Stimulated activated CD8-positive, alpha-beta memory T cell treated with anti-CD3 and anti-CD28 coated beads, Interleukin-12 subunit alpha, Interleukin-12 subunit beta, amount 100 ng/mL, for 24 hours (primary cell): ENCODE measurements at regions not wholly inside any gene's neighbourhood (a gene's known extent, or its start where the extent isn't known, plus 50 kb on each side); places are given as distances from the start of the nearest gene placed in this dataset.

Experiments
- DNase-seq: peaks from one replicate; pipeline ENCODE4 v3.0.0-alpha.2; 2020; ENCODE audit errors: extremely low read depth

DNA sequence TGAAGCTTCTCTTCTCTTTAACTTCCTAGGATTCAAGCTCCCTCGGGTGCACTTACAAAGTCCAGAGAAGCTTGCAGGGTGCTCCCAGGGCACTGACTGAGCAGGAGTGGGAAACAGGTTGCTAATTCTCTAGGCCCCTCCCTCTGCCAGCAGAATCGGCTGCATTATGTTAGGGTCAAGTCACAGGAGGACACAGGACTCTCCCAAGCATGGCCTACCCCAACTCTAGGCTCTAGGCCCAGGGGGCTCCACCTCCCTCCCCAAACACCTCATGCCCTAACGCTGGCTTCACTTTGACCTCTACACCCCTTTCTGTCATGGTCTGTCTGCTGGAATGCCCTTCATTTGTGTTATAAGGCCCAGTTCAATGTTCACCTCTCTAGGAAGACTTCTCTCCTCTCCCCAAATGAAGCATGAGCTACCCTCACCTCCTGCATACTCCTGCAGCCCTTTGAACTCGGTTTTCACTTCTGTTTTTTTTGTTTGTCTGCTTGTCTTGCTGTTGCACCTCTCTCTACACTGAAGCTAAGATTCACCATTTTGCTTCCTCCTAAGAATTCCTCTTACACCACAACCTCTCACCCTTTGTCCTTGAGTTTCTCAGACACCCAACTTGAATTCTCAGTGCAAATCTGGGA, 521.8 kb upstream of the ID2 start:
- no peak for DNase-seq

DNA sequence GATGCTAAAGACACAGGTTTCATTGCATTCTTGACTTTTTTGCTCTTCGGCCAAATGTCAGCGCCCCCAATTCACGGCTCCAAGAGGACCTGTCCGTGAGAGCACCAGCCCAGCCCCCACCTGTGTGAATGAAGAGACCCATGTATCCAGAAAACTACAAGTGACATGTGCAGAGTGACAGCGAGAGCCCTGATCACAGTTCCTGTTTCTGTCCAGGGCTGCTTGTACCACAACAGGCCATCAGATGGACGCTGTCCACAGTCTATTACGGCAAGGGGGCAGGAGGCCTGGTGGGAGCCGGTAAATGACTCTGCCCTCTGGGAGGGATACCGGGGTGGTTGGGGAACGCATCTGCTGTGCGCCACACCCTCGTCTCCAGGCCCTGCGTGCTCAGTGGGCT, 520.9 kb upstream of the ID2 start:
- no peak for DNase-seq

DNA sequence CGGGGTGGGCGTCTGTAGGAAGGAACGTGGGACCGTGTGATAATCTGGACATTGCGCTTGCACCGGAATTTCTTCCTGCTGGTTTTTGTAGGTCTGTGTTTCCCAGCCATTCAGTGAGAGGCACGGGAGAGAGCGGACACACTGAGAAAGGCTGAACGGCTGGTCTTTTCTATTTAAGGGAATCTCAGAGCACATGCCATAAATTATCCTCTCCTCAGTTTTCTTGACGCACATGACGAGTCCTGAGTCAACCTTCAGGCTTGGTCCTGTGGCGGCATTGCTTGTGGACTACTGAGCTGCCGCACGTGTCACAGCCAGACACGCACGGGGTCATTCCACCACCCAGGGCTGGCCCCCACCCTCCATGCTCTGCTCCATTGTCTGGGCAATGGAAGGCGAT, 519.3 kb upstream of the ID2 start:
- DNase-seq, result no peak

DNA sequence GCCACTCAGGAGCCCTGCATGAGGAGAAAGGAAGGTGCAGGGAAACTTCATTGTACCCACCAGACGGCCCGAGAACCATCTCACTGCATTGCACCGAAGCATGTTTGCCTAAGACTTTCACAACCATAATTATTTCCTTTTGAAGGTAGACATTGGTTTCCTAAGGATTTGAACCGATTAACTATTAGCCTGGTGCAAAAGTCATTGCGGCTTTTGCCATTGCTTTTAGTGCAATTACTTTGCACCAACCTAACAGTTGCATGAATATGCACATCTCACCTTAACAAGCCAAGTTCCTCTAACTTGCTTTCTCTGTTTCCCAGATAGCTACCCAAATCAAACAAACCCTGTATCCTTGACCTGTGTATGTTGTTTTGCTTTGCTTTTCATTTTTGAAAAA, 516.3 kb upstream of the ID2 start:
- no peak for DNase-seq

DNA sequence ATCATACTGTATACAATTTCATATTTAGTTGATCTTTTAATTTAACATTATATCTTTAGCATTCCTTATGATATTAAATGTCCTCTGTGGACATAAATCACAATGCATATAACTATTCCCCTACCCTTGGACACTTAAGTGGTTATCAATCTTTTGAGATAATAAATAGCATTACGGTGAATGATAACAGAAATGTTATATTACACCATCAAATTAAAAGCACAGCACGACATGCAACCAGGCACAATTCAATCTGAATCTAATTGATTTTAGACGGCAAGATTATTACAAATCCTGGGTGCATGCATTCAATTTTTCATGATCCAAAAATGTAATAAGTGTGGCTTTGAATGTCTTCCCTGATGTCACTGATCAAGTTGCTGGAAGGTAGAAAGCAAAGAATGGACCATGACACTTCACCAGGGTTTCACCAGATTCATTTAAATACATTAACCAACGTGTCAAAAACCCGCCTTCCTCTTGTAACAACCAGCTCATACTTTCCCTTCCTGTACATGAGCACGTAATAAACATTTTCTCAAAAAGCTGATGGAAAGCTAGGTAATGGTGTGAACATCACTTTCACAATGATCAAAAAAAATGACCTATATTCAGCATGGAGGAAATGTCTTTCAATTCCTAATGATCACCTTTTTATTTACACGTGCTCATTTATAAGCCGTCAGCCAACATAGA, 513.7 kb upstream of the ID2 start:
- no peak for DNase-seq

DNA sequence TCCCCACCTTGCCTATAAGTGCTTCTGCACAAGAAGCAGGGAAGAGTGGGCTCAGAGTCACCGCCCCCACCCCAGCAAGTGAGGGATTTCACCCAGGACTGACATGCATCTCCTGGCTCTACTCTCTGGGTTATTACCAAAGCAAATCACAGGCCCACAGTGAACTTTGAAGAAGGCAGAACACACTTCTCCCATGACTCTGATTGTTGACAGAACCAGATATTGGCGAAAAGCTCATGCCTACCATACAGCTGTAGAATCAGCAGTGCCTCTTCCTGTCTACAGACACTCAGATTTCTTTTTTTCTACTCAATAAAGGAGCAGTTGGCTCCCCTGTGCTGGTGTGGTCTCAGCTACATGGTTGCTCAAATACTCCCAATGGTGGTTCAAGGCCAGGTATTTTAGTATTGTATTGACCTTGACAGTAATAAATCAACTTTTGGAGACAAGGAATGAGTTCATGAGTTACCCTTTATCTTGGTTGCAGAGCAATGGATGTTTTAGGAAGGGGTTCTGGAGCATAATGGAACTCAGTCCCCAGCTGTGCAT, 512.9 kb upstream of the ID2 start:
- no peak for DNase-seq

DNA sequence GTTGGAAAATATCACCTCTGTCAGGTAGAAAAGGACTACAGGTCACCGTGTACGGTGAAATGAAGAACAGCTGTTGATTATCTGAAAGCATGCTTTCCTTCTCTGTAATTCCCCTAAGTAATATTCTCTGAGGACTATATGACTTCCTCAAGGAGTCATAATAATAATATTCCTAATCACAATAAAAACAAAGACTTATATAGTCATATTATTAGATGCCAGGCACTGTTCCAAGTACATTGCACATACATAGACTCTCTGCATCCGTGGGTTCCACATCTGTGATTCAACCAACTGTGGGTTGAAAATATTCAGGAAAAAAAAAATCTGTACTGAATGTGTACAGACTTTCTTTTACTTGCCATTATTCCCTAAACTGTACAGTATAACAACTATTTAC, 512.4 kb upstream of the ID2 start:
- no peak for DNase-seq

DNA sequence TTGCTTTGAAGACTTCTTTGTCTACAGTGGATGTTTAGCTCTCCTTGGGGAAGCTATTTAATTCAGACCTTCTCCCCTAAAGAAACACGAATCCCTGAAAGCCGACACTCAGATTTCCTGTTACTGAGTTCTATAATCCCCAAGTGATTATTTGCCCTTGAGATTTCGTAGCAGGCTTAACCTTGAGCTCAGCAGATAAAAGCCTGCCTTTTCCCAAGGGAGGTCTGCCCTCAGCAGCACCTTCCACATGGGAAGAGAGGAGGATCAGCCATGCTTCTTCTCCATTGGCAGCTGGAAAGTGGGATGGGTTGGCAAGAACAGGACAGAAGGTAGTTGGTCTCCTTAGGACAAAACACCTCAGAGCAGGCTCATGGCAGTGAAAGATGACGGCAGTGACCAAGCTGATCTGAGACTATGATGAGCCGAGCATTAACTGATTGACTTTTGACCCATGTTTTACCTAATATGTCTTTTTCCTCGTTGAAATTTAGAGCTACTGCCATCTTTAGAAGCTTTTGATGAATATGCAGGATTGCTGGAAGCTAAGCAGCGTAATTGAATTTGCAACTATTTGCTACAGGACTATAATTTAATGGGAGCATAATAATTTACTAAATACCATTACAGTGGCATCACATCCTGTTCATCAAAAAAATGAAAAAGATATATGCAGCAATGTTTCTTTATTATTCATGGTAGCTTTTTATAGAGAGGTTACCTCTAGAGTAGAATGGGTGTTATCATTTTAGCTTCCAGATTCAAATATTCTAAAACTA, 511.1 kb upstream of the ID2 start:
- no peak for DNase-seq

DNA sequence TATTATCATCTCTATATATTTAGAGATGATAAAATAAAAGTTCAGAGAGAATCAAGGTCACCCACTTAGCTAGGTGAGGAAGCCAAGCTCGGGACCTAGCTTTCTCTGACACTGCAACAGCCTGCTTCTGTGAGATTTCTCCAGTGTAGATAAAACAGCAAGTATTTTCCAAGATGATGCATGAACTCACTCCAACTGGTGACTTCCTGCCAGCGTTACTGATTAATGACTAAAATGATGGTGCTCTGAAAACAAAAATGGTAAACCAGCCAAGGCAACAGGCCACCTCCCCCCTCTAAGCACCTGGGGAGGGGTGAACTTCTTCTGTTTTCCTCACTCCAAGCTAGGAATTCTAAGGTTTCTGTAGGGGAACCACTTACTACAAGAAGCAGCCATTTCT, 510.2 kb upstream of the ID2 start:
- no peak for DNase-seq

DNA sequence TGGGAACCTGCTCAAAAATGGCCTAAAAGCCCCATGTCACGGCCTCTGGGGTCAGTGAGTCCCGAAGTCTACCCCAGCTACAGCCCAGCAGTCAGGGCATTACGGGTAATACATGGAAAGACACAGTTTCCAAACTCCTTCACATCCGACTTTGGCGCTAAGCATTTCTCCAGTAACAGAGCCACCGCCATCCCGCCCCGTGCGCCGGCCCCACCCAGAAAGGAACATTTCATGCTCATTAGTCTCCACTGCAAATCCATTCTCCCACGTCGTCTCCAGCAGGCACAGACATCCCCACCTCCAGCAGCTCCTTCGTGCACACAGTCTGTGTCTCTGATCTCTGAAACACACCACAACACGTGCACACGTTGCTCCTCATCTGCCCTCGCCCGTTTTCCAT, 509.2 kb upstream of the ID2 start:
- no peak for DNase-seq

DNA sequence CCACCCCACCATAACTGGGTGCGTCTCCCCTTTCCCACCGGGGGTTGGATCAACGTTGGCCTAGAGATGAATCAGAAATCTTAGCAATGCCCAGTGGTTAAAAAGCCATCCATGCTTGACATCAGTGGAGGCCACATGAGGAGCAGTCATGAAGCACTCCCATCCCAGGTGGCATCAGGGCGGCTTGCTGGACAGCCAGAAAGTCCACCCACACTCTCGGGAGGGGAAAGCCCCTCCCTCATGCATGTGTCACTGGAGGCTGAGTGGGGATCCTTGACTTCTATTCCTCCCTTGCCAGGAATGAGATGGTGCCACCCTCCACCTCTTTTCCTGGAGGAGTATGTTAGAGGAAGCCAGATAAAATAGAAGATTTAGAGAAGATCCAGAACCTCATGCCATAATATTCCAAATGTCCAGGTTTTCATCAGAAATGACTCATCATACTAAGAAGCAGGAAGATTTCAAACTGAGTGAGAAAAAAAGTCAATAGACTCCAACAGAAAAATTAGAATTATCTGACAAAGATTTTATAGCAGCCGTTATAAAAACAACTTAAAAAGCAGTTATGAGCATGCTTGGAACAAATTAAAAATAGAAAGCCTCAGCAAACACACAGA, 507.1 kb upstream of the ID2 start:
- no peak for DNase-seq

DNA sequence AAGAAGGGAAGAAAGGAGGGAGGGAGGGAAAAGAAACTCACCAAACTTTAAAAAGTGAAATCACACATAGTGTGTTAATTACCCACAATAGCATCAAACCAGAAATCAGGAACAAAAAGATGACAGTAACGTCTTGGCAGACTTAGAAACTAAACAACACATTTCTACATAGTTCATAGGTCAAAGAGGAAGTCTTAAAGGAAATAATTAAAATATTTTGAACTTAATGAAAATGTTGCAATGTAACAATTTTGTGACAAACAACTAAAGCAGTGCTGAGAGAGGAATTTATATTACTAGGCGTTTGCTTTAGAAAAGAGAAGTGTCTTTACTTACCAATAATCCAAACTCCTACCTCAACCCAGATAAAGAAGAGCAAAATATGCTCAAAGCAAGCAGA, 505.0 kb upstream of the ID2 start:
- no peak for DNase-seq

DNA sequence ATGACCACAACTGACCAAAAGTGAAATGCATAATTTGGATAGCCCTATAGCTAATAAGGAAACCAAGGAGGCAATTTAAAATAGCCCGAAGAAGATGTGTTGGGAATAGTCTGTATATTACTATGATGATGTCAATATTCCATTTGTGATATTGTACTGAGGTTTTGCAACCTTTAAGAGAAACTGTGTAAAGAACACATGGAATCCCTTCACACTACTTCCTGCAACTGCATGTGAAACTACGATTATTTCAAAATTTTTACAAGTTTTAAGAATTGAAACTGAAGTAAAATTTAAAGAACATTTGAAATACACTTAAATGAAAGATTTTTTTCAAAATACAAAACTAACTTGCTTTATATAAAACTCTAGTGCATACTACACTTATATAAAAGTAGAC, 504.3 kb upstream of the ID2 start:
- DNase-seq, result no peak

DNA sequence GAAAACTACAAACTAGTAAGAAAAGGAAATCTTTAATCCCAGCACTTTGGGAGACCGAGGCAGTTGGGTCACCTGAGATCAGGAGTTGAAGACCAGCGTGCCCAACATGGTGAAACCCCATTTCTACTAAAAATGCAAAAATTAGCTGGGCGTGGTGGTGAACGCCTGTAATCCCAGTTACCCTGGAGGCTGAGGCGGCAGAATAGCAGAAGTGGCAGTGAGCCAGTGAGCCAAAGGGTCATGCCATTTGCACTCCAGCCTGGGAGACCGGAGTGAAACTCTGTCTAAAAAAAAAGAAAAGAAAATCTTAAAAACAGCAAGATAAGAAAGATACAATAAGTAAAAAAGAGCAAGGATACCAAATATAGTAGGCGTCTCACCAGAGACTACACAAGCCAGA, 502.9 kb upstream of the ID2 start:
- no peak for DNase-seq

DNA sequence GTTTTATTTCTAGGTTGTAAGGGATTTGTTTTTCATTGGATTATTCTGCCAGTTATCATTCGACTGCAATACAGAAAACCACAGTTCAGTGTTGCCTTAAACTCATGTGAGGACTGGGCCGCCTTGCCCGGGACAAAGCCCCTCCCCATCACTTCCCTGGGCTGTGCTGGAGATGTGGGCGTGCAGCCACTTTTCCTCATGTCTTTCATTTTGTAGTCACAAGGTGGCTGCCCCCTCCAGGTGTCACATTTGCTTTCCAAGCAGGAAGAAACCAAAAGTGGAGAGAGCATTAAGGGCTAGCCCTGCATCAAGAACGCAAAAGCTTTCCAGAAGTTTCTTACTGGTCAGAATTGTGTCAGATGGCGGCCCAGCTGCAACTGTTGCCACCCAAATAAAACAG, 492.5 kb upstream of the ID2 start:
- no peak for DNase-seq

DNA sequence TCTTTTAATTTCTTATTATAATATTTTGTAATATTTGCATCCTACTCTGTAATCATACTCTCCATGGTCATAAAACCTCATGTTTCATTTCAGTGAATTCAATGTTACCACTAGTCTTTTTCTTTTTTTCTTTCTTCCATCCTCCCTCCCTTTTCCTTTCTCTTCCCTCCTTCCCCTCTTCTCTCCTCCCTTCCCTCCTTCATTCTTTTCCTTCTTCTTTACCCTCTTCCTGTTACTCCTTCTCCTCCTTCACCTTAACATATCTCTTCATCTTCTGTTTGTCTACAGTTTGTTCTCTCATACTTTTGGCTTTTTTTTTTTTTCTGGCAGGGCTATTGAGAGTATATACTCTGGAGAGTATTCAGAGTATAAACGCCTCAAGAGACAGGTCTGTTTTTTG, 491.6 kb upstream of the ID2 start:
- no peak for DNase-seq

DNA sequence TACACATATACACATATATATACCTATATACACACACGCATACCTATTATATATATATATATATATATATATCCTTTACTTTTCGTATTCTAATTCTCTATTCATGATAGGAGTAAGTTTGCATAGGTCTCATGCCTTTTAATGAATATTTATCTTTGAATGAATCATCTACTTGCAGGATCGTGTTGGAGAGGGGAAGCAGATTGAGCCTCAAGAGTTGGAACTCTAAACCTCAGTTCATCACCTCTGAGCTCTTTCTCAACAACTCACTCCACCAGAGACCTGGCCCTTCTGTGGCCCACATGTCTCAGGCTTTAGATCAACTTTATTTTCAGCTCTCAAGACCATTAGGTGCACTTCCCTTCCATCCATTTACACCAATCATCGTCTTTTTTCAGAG, 490.4 kb upstream of the ID2 start:
- DNase-seq, result no peak

DNA sequence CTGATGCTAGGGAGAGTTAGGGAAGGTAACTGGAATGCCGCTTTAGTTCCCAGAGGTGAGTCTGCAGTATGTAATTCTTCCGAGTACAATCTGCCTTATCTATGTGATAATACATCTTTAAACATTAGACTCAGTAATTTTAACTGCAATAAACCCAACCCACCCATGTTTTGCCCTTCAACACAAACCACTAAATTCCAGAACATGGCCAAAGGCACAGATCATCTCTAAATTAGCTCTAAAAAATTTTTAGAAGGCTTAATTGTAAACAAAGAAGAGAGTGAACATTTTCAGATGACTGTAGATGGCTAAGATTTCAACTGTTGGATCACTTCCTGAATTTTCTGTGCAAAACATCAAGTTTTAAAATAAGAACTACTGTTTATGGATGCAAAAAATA, 488.7 kb upstream of the ID2 start:
- no peak for DNase-seq

DNA sequence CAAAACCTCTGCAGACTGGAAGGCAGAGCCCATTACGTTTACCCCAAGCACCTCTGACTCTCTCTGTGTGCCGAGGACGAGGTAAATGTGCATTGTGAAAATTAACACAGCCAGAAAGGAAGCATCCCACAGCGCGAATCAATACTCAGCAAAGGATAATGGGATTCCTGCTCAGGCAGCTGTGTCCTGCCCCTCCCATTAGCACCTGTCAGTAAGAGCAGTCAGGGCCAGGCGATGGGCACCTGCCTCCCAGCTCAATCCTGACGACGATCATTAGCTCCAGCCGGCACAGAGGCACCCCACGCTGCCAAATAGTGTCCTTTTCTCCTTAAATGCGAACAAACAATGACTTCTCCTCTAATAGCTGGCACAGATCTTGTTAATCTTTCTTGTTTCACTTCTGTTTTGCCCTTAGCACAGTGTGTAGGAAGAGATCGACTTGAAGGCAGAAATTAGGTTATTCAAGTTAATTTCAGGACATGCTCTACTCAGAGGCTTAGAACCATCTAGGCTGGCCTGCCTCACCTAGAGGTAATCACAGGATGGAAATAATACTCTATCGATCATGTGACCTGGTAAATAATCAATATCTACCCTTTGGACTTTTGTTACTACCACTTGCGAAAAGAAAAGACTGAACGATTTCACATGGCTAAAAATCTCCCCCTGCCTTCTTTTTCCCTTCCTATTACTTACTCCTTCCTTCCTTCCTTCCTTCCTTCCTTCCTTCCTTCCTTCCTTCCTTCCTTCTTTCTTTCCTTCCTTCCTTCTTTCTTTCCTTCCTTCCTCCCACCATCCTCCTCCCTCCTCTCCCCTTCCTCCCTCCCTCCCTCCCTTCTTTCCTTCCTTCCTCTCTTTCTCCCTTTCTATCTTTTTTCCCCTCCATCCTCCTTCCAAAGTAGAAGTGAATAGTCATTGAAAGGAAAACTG, 487.9 kb upstream of the ID2 start:
- no peak for DNase-seq

DNA sequence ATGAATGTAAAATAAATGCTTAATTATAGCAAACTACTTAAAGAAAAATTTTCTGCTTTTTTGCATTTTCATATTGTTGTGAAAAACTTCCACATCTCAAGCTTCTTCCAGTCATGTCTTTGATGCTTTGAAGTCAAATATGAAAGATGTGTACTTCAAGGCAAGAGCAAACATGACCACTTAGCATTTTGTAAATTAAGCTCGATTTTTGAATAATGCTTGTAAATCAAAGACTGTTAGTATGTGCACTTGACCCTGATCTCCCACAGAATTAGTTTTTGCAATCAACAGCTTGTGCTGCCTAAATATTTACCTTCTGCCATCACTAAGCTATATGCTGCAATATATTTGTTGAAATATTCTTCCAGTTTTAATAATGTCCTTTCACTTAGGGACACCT, 486.1 kb upstream of the ID2 start:
- no peak for DNase-seq

DNA sequence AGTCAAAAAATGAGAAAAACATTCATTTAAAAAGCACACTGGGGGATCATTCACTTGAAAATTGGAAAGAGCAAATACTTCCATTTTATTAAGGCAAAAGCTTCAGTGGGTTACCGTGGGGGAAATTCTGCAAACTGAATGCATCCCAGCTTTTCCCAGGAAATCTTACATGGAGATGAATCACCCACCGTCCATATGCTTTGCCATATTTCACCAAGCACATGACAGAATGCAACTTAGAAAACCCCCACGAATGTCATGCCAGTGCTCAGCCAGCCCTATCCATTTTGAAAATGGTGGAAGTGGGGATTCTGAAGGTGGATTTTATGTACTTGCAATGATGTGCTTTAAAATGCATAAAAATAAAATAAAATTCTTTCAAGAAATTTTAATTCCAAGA, 485.5 kb upstream of the ID2 start:
- no peak for DNase-seq
